ENCODE measurements at regions not wholly inside any gene's neighbourhood (a gene's known extent, or its start where the extent isn't known, plus 50 kb on each side); places are given as distances from the start of the nearest gene placed in this dataset.

DNA sequence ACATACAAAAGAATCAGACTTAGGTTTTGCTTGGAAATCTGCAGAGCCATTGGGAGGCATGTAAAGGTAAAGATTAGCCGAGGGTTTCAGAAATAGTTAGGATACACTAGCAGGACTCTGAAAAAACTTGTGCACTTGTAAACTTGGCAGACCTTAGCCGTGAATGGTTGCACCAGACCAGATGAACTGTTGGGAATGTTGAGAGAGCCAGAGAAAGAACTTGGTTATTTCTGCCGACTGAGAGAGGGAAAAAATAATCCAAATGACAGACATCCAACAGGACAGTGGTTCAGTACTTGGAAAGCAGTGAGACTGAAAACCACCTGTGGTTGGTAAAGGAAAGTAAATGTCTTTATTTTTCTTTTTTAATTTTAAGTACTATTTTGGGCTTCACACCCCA, 222.5 kb upstream of the DDHD1 start:
- TF ChIP-seq, protein P1, sequence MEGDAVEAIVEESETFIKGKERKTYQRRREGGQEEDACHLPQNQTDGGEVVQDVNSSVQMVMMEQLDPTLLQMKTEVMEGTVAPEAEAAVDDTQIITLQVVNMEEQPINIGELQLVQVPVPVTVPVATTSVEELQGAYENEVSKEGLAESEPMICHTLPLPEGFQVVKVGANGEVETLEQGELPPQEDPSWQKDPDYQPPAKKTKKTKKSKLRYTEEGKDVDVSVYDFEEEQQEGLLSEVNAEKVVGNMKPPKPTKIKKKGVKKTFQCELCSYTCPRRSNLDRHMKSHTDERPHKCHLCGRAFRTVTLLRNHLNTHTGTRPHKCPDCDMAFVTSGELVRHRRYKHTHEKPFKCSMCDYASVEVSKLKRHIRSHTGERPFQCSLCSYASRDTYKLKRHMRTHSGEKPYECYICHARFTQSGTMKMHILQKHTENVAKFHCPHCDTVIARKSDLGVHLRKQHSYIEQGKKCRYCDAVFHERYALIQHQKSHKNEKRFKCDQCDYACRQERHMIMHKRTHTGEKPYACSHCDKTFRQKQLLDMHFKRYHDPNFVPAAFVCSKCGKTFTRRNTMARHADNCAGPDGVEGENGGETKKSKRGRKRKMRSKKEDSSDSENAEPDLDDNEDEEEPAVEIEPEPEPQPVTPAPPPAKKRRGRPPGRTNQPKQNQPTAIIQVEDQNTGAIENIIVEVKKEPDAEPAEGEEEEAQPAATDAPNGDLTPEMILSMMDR (IDR thresholded peaks at IDR 0.05; ENCODE audit: low read length) = no peak
- no peak for TF ChIP-seq EZH2 (IDR thresholded peaks at IDR 0.05; ENCODE audit: borderline replicate concordance, low read length)
